Neural cell (in vitro differentiated cells): ENCODE measurements at regions not wholly inside any gene's neighbourhood (a gene's known extent, or its start where the extent isn't known, plus 50 kb on each side); places are given as distances from the start of the nearest gene placed in this dataset.
"Not testable (repeated sequence)": the region's sequence is repeated elsewhere in the genome, so short reads cannot be mapped to it uniquely, and the experiment has no call there.

Experiments
- H2AFZ ChIP-seq: fragments of 200-600, 300-800 bp; sonication (generic), shearing (Covaris generic); 2 replicates; pipeline ENCODE4 v1.6.0; 2014; ENCODE audit warnings: low read depth, mild to moderate bottlenecking, antibody characterized with exemption, low read length, moderate library complexity
- H3F3A ChIP-seq: fragments of 200-600 bp; shearing (Covaris generic); 2 replicates; pipeline ENCODE4 v1.6.1; 2016; ENCODE audit warnings: mild to moderate bottlenecking, moderate library complexity, mixed read lengths, antibody characterized with exemption, low read length; ENCODE audit not compliant: insufficient read depth, poor library complexity, severe bottlenecking
- H3K27ac ChIP-seq: fragments of 200-600, 300-800 bp; sonication (generic), shearing (Covaris generic); 2 replicates; pipeline ENCODE4 v1.5.1; 2014; ENCODE audit warnings: mild to moderate bottlenecking, low read length, moderate library complexity
- H3K27me3 ChIP-seq: fragments of 300-800, 200-600 bp; sonication (generic), shearing (Covaris generic); 2 replicates; pipeline ENCODE4 v1.6.0; 2014; ENCODE audit warnings: mild to moderate bottlenecking, low read depth, low read length, moderate library complexity; ENCODE audit not compliant: insufficient read depth
- H3K36me3 ChIP-seq: fragments of 300-800, 200-600 bp; sonication (generic), shearing (Covaris generic); 2 replicates; pipeline ENCODE4 v1.5.1; 2014; ENCODE audit warnings: mild to moderate bottlenecking, antibody characterized with exemption, low read length, moderate library complexity; ENCODE audit not compliant: insufficient read depth
- H3K4me2 ChIP-seq: fragments of 300-800, 200-600 bp; sonication (generic), shearing (Covaris generic); 2 replicates; pipeline ENCODE4 v1.6.0; 2014; ENCODE audit warnings: mild to moderate bottlenecking, low read length
- H3K4me3 ChIP-seq: fragments of 300-800, 200-600 bp; sonication (generic), shearing (Covaris generic); 2 replicates; pipeline ENCODE4 v1.5.1; 2014; ENCODE audit warnings: mild to moderate bottlenecking, low read length, moderate library complexity
- H3K79me2 ChIP-seq: fragments of 200-600 bp; shearing (Covaris generic); replicated peaks from 2 replicates; pipeline ENCODE4 v1.6.0; 2014; ENCODE audit warnings: mild to moderate bottlenecking, low read length, moderate library complexity; ENCODE audit not compliant: insufficient read depth
- H3K9ac ChIP-seq: fragments of 300-800, 200-600 bp; sonication (generic), shearing (Covaris generic); 2 replicates; pipeline ENCODE4 v1.6.1; 2016; ENCODE audit warnings: mild to moderate bottlenecking, low read length, mixed read lengths
- H3K9me2 ChIP-seq: fragments of 200-600 bp; shearing (Covaris generic); 2 replicates; pipeline ENCODE4 v1.6.1; 2016; ENCODE audit warnings: mild to moderate bottlenecking, low read length, mixed read lengths; ENCODE audit not compliant: insufficient read depth
- H3K9me3 ChIP-seq: fragments of 200-600, 300-800 bp; sonication (generic), shearing (Covaris generic); 2 replicates; pipeline ENCODE4 v1.6.1; 2016; ENCODE audit warnings: mild to moderate bottlenecking, mixed run types, low read length, moderate library complexity, mixed read lengths
- H4K20me1 ChIP-seq: fragments of 200-600 bp; shearing (Covaris generic); 2 replicates; pipeline ENCODE4 v1.6.1; 2016; ENCODE audit warnings: mild to moderate bottlenecking, mixed run types; ENCODE audit not compliant: insufficient read depth
- CTCF ChIP-seq: fragments of 450-650 bp; IDR thresholded peaks from 2 replicates; pipeline ENCODE4 v1.5.1; 2014; ENCODE audit warnings: antibody characterized with exemption, mild to moderate bottlenecking, moderate library complexity; ENCODE audit not compliant: poor library complexity, severe bottlenecking
- EP300 ChIP-seq: fragments of 450-650 bp; conservative IDR thresholded peaks from 2 replicates; pipeline ENCODE4 v1.6.1; 2014; ENCODE audit warnings: antibody characterized with exemption, mild to moderate bottlenecking, moderate library complexity; ENCODE audit not compliant: poor library complexity, severe bottlenecking
- EZH2 ChIP-seq: fragments of 200-600, 300-800 bp; shearing (Covaris generic), sonication (generic); IDR thresholded peaks from 2 replicates; pipeline ENCODE4 v1.6.1; 2014; ENCODE audit warnings: antibody characterized with exemption, low read length, borderline replicate concordance, mild to moderate bottlenecking; ENCODE audit not compliant: insufficient read depth, poor library complexity, severe bottlenecking
- MXI1 ChIP-seq: fragments of 450-650 bp; conservative IDR thresholded peaks from 2 replicates; pipeline ENCODE4 v1.6.1; 2014; ENCODE audit warnings: antibody characterized with exemption, mild to moderate bottlenecking; ENCODE audit not compliant: poor library complexity, severe bottlenecking
- POLR2AphosphoS5 ChIP-seq: IDR thresholded peaks from 2 replicates; pipeline ENCODE4 v1.6.1; 2012
- RAD21 ChIP-seq: fragments of 450-650 bp; conservative IDR thresholded peaks from 2 replicates; pipeline ENCODE4 v1.6.1; 2014; ENCODE audit warnings: antibody characterized with exemption, mild to moderate bottlenecking, moderate library complexity
- SMC3 ChIP-seq: fragments of 450-650 bp; conservative IDR thresholded peaks from 2 replicates; pipeline ENCODE4 v1.6.1; 2014; ENCODE audit warnings: antibody characterized with exemption, mild to moderate bottlenecking, moderate library complexity; ENCODE audit not compliant: poor library complexity
- TAF1 ChIP-seq: IDR thresholded peaks from 2 replicates; pipeline ENCODE4 v1.6.1; 2012; ENCODE audit warnings: low read depth
- TF ChIP-seq, protein P1 (sequence below): IDR thresholded peaks from 2 replicates; pipeline ENCODE4 v1.6.1; 2012; ENCODE audit warnings: borderline replicate concordance

DNA sequence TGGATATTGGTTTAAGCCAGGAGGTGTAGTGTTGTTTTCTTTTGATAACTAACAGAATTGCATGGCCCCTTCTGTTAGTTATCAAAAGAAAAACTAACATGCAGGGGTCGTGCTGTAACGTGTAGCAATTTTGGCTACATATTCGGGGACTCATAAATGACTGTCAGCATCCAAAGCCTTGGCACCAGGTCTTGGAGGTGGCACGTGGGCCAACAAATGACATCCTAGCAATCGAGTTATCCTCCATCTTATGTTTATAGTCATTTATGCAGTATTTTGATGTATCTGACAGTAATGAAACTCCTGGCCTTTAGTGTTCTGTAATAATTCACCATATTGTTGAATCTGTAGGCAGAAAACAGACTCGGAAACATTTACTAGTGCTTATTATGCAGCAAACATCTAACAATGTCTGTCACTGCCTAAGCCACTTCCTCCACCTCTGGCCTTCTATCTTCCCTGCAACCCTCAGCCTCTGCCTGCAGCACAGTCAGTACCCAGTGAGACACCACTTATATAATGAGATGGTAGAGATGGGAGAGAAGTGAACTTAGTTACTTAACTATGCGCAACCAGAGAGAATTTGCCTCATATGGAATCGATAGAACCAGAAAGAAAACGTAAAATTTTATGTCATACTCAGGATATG, 184.6 kb downstream of the AEBP2 start:
- Histone ChIP-seq H3K4me3 (no peak overlapping the region), H3K4me2 (no peak overlapping the region), H3K27ac (no peak overlapping the region), H3K27me3 (no peaks in the 10 kb centered on the region), H4K20me1 (no peaks in the 10 kb centered on the region), H3K36me3 (no peaks in the 10 kb centered on the region), H3K9me2 (no peaks in the 10 kb centered on the region), H3F3A (no peaks in the 10 kb centered on the region), H3K79me2 (no peaks in the 10 kb centered on the region), H2AFZ (no peak overlapping the region), H3K9me3 (no peaks in the 10 kb centered on the region), H3K9ac (no peak overlapping the region)
- TF ChIP-seq POLR2AphosphoS5 (no peak), TAF1 (no peak), EZH2 (no peak), RAD21 (no peak)

DNA sequence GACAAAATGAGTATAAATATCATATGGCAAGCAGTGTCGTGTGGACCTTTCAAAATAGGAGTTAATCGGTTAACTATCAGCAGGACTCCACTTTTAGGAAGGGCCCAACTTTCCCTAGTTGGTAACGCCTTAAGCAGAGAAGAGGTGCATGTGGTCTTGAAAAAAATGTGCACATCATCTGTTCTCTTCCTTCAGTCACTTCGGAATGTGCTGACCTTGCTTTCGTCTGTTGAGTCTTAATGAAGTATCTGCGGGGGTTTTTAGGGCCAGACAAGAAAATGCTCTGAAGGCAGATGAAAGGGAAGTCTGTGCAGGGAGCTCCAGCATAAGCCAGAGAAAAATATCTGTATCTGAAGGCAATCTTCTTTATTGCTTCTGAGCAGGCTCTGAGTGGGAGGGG, 185.2 kb downstream of the AEBP2 start:
- Histone ChIP-seq H3K36me3 (no peaks in the 10 kb centered on the region), H3K9me3 (no peaks in the 10 kb centered on the region), H3K79me2 (no peaks in the 10 kb centered on the region), H3K4me3 (no peak overlapping the region), H4K20me1 (no peaks in the 10 kb centered on the region), H2AFZ (no peak overlapping the region), H3K9me2 (no peaks in the 10 kb centered on the region), H3K4me2 (no peak overlapping the region), H3K27me3 (no peaks in the 10 kb centered on the region), H3F3A (no peaks in the 10 kb centered on the region), H3K9ac (no peak overlapping the region), H3K27ac (no peak overlapping the region)
- TF ChIP-seq RAD21 = no peak
- no peak for TF ChIP-seq EZH2
- no peak for TF ChIP-seq MXI1
- no peak for TF ChIP-seq TAF1
- TF ChIP-seq POLR2AphosphoS5 = no peak
- TF ChIP-seq SMC3 = no peak
- TF ChIP-seq EP300 = no peak

DNA sequence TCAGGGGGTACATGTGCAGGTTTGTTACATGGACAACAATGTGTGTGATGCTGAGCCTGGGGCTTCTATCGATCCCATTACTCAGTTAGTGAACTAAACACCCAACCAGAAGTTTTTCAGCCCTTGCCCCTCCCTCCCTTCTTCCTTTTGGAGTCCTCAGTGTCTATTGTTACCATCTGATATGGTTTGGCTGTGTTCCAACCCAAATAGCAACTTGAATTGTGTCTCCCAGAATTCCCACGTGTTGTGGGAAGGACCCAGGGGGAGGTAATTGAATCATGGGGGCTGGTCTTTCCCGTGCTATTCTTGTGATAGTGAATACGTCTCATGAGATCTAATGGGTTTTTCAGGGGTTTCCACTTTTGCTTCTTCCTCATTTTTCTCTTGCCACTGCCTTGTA, 186.3 kb downstream of the AEBP2 start:
- not testable (repeated sequence) for H3K36me3 ChIP-seq, H3K4me3 ChIP-seq, H3K9ac ChIP-seq, H3K79me2 ChIP-seq, H3K4me2 ChIP-seq, H3F3A ChIP-seq, H3K27ac ChIP-seq, H4K20me1 ChIP-seq, H2AFZ ChIP-seq, H3K27me3 ChIP-seq, H3K9me3 ChIP-seq, H3K9me2 ChIP-seq

- TF ChIP-seq TAF1 = no peak
- no peak for TF ChIP-seq POLR2AphosphoS5
- TF ChIP-seq, protein P1, sequence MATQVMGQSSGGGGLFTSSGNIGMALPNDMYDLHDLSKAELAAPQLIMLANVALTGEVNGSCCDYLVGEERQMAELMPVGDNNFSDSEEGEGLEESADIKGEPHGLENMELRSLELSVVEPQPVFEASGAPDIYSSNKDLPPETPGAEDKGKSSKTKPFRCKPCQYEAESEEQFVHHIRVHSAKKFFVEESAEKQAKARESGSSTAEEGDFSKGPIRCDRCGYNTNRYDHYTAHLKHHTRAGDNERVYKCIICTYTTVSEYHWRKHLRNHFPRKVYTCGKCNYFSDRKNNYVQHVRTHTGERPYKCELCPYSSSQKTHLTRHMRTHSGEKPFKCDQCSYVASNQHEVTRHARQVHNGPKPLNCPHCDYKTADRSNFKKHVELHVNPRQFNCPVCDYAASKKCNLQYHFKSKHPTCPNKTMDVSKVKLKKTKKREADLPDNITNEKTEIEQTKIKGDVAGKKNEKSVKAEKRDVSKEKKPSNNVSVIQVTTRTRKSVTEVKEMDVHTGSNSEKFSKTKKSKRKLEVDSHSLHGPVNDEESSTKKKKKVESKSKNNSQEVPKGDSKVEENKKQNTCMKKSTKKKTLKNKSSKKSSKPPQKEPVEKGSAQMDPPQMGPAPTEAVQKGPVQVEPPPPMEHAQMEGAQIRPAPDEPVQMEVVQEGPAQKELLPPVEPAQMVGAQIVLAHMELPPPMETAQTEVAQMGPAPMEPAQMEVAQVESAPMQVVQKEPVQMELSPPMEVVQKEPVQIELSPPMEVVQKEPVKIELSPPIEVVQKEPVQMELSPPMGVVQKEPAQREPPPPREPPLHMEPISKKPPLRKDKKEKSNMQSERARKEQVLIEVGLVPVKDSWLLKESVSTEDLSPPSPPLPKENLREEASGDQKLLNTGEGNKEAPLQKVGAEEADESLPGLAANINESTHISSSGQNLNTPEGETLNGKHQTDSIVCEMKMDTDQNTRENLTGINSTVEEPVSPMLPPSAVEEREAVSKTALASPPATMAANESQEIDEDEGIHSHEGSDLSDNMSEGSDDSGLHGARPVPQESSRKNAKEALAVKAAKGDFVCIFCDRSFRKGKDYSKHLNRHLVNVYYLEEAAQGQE = no peak
- no peak for TF ChIP-seq SMC3
- TF ChIP-seq MXI1 = no peak
- TF ChIP-seq RAD21 = no peak
- TF ChIP-seq EZH2 = no peak
- no peak for TF ChIP-seq EP300
- no peak for TF ChIP-seq CTCF
- H4K20me1 ChIP-seq = no peaks in the 10 kb centered on the region
- no peak overlapping the region for H3K4me3 ChIP-seq
These were observed 188.4 kb downstream of the AEBP2 start for GRCh38 chr12:19627719-19628118.

More at GRCh38 chr12:19627719-19628118, 188.4 kb downstream of the AEBP2 start:
- Histone ChIP-seq H3F3A (no peaks in the 10 kb centered on the region), H3K9me2 (no peaks in the 10 kb centered on the region), H2AFZ (no peak overlapping the region), H3K27ac (no peak overlapping the region), H3K79me2 (no peaks in the 10 kb centered on the region), H3K4me2 (no peak overlapping the region), H3K27me3 (no peaks in the 10 kb centered on the region), H3K9ac (no peak overlapping the region), H3K9me3 (no peaks in the 10 kb centered on the region), H3K36me3 (no peaks in the 10 kb centered on the region)
